Activated CD4-positive, alpha-beta T cell treated with anti-CD3 and anti-CD28 coated beads for 36 hours (primary cell): ENCODE measurements at regions not wholly inside any gene's neighbourhood (a gene's known extent, or its start where the extent isn't known, plus 50 kb on each side); places are given as distances from the start of the nearest gene placed in this dataset.

ENCODE experiments used
- ATAC-seq: fragments of 200-7000 bp; cut with Tn5 transposase; one replicate; pipeline ENCODE4 v1.10.0; 2021; ENCODE audit warnings: mild to moderate bottlenecking, moderate library complexity
- CTCF ChIA-PET: fragments of 350-600 bp; sonication (Branson Sonifier 250); formaldehyde crosslinking; loops from one replicate; lab custom pipeline; 2021; ENCODE audit warnings: antibody characterized with exemption; lab: Charles Lee
- POLR2A ChIA-PET: fragments of 350-600 bp; sonication (Branson Sonifier 250); formaldehyde crosslinking; loops from one replicate; lab custom pipeline; 2021; ENCODE audit warnings: antibody characterized with exemption, inconsistent platforms; lab: Charles Lee
- DNase-seq: peaks from one replicate; pipeline ENCODE4 v3.0.0-alpha.2; 2020
- H3K27ac Mint-ChIP-seq: one replicate; pipeline ENCODE4 v1.8.0; 2021; ENCODE audit warnings: mixed read lengths
- H3K27me3 Mint-ChIP-seq: one replicate; pipeline ENCODE4 v1.8.0; 2021; ENCODE audit warnings: mixed read lengths
- H3K36me3 Mint-ChIP-seq: one replicate; pipeline ENCODE4 v1.8.0; 2021; ENCODE audit warnings: low read depth, mixed read lengths
- H3K4me1 Mint-ChIP-seq: one replicate; pipeline ENCODE4 v1.8.0; 2021; ENCODE audit warnings: mixed read lengths
- H3K4me3 Mint-ChIP-seq: one replicate; pipeline ENCODE4 v1.8.0; 2021; ENCODE audit warnings: mild to moderate bottlenecking, moderate library complexity, mixed read lengths
- H3K9me3 Mint-ChIP-seq: one replicate; pipeline ENCODE4 v1.8.0; 2021; ENCODE audit warnings: low read depth, mixed read lengths
- intact Hi-C, 2 experiments: fragments of 100-400 bp; cut with DNase I in 1 of 2; cut with micrococcal nuclease in 1 of 2; formaldehyde crosslinking; loops; one replicate each; pipeline versions ENCODE4 v1.14.2 to v1.15.1; 2022 to 2024; cut with DNase I, micrococcal nuclease

DNA sequence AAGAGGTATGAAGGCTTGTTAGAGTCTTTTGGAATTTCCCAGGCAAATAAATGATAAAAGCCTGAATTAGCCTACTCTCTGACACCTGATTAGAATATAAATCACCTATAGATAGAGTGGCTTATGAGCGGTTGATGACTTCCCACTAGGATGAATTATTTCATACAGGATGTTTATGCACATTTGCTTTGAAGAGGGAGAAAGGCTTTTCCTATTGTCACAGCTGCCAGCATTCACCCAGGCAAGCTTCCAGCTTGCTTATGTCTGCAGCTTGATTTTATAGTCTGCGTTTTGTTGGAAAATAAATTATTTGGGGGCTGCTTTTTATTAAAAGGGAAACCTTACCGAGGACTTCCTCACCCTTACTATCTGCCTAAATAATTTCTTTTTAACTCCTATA is 51.3 kb upstream of the EIF2S2 start:
- H3K27ac Mint-ChIP-seq = no peak overlapping the region
- H3K4me3 Mint-ChIP-seq = no peak overlapping the region
- H3K4me1 Mint-ChIP-seq = peaks cover 2% of the 10 kb centered on the region
- no peaks in the 10 kb centered on the region for H3K27me3 Mint-ChIP-seq
- ChIA-PET POLR2A (no interaction called here), CTCF (no interaction called here)
- H3K36me3 Mint-ChIP-seq = no peaks in the 10 kb centered on the region
- DNase-seq = no peak
- intact Hi-C loops = no loop called here
- no peaks in the 10 kb centered on the region for H3K9me3 Mint-ChIP-seq
- no peak for ATAC-seq

DNA sequence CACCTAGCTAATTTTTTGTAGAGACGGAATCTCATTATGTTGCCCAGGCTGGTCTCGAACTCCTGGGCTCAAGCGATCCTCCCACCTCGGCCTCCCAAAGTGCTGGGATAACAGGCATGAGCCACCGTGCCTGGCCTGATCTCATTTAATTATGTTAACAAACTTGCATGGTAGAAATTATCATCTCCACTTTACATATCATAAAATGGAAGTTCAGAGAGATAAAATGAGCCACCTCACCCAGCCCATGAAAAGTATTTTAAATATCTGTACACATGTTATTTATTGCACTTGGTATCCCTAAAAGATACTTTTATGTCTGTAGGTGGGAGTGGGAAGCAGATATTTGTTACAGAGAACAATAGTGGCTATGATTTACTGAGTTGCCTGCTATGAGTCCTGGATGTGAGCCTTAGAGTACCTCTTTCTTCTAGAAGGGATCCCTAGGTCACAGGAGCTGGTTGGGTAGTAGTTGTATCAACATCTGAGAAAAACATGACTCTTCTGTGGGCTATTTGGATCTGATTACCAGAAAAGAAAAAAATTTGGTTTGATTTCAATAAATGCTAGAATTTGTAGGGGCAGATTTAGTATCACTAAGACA is 52.4 kb upstream of the EIF2S2 start:
- H3K27ac Mint-ChIP-seq = peak overlapping the region; percentile 22

DNA sequence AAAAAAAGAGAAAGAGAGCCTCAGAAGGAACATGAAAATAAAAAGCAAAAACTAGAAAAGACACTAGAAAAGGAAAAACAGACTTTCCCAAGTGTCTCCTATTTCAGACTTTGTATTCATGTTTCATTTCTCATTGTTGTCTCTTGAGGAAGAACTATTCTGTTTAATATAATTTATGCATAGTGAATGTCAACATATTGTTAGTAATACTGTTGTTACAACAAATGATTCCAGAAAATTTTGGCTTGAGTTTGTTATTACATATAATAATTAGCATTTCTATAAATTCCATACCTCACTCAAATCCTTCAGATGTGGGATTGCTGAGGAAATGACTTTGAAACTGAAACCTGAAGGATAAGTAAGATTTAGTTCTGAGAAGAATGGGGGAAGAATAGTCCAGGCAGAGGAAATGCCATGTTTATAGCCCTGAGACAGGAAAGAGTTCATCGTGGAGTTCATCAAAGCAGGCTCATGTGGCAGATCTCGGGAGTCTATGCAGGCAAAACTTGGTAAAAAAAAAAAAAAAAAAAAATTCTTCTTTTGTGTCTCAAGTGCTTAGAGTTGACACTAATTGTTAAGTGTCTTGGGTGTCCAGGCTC is 53.1 kb upstream of the EIF2S2 start:
- H3K4me3 Mint-ChIP-seq = no peak overlapping the region
- H3K27me3 Mint-ChIP-seq = no peaks in the 10 kb centered on the region
- no peak for DNase-seq
- H3K9me3 Mint-ChIP-seq = no peaks in the 10 kb centered on the region
- intact Hi-C loops = no loop called here
- POLR2A ChIA-PET = no interaction called here
- ATAC-seq = no peak
- no peaks in the 10 kb centered on the region for H3K36me3 Mint-ChIP-seq
- CTCF ChIA-PET = no interaction called here
- no peak overlapping the region for H3K27ac Mint-ChIP-seq
- peaks cover 2% of the 10 kb centered on the region for H3K4me1 Mint-ChIP-seq

More for the DNA sequence above, 52.4 kb upstream of the EIF2S2 start:
- intact Hi-C loops = no loop called here
- Mint-ChIP-seq H3K4me1 (peaks cover 2% of the 10 kb centered on the region), H3K4me3 (no peak overlapping the region), H3K27me3 (no peaks in the 10 kb centered on the region), H3K9me3 (no peaks in the 10 kb centered on the region), H3K36me3 (no peaks in the 10 kb centered on the region)
- no peak for ATAC-seq
- POLR2A ChIA-PET = no interaction called here
- CTCF ChIA-PET = interaction anchor here (0.6 kb wide), 1 partner anchor 373 kb away, joined by 3 read pairs; no protein-coding TSS in a partner anchor
- no peak for DNase-seq

DNA sequence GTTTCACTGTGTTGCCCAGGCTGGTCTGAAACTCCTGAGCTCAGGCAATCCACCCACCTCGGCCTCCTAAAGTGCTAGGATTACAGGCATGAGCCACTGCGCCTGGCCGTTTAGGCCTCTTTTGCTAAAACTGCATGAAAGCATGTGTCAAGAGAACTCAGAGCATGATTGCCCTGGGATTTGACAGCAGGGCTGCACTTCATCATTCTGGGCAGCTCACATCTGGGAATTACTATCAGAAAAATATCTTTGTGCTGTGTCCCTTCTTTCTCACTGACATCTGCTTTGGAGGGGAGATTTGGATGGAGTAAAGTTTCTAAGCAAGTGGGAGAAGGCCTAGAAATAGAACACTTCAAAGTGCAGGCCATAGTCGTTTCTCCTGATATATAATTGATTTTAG is 59.6 kb upstream of the EIF2S2 start:
- Mint-ChIP-seq H3K9me3 (no peaks in the 10 kb centered on the region), H3K4me3 (no peak overlapping the region), H3K27me3 (peaks cover 2% of the 10 kb centered on the region), H3K36me3 (no peaks in the 10 kb centered on the region), H3K4me1 (no peaks in the 10 kb centered on the region), H3K27ac (no peak overlapping the region)
- CTCF ChIA-PET = no interaction called here
- DNase-seq = no peak
- no peak for ATAC-seq
- POLR2A ChIA-PET = no interaction called here
- intact Hi-C loops = no loop called here

DNA sequence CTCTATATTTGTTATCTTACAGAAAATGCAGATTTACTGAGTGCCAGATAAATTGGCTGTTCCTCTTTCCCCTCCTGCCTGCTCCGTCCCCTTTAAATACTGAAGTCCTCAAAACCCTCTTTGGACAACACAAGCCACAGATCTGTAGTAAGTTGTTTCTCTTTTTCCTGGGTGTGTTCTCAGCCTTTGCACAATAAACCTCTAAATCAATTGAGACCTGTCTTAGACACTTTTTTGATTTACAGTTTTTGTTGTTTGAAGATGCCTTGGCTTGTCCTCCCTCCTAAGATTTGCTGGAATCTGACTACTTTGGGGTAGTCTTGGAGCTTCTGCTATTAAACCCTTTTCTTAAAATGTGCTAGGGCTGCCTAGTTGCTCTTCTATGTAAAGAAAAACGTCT is 60.9 kb upstream of the EIF2S2 start:
- H3K4me3 Mint-ChIP-seq = no peak overlapping the region
- no peak for ATAC-seq

DNA sequence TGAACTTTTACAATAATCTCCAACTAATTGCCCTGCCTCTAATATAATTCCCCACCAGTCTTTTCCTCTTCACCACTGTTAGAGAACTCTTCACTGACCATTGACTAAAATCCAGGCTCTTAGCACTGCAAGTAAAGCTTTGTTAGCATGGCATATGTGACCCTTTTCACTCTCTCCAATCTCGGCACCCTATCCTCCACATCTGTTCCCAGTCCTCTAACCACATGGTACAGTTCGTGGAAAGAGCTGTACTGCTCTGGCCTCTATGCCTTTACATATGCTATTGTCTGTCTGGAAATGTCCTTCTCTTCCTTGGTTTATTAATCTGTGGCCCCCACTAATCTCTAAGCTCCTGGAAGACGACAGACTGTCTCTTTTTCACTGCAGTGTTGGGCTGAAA is 63.0 kb upstream of the EIF2S2 start:
- no peak for DNase-seq
- ATAC-seq = no peak
- ChIA-PET POLR2A (no interaction called here), CTCF (interaction anchor here (0.8 to 1.5 kb wide), 3 partner anchors 12 to 18 kb away, joined by 3 to 5 read pairs (median 4); no protein-coding TSS in a partner anchor)
- no peaks in the 10 kb centered on the region for H3K4me1 Mint-ChIP-seq
- peaks cover 2% of the 10 kb centered on the region for H3K27me3 Mint-ChIP-seq
- no peak overlapping the region for H3K4me3 Mint-ChIP-seq
- H3K36me3 Mint-ChIP-seq = no peaks in the 10 kb centered on the region
- no peaks in the 10 kb centered on the region for H3K9me3 Mint-ChIP-seq
- intact Hi-C loops = no loop called here
- H3K27ac Mint-ChIP-seq = no peak overlapping the region

More for the DNA sequence above, 60.9 kb upstream of the EIF2S2 start:
- ChIA-PET POLR2A (no interaction called here), CTCF (no interaction called here)
- no peaks in the 10 kb centered on the region for H3K36me3 Mint-ChIP-seq
- H3K27ac Mint-ChIP-seq = no peak overlapping the region
- peaks cover 2% of the 10 kb centered on the region for H3K27me3 Mint-ChIP-seq
- DNase-seq = no peak
- no peaks in the 10 kb centered on the region for H3K4me1 Mint-ChIP-seq
- no peaks in the 10 kb centered on the region for H3K9me3 Mint-ChIP-seq
- intact Hi-C loops = no loop called here

DNA sequence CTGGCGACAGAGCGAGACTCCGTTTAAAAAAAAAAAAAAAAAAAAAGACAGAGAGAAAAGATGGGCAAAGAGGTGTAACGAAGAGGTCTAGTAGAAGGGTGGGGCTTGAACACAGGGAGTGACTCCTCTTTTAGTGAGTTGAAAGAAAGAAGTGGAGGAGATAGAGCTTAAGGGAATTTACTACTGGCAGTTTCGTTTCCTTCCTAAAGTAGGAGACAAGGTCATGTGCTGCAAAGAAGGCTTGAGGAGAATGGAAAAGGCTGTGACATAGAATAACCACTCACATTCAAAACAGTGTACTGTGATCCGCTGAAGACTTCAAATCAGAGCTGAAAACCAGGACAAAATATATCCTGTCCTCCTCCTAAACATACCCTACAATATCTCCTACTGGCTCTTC is 63.8 kb upstream of the EIF2S2 start:
- no peak overlapping the region for H3K27ac Mint-ChIP-seq
- H3K27me3 Mint-ChIP-seq = no peaks in the 10 kb centered on the region
- H3K4me1 Mint-ChIP-seq = no peaks in the 10 kb centered on the region

DNA sequence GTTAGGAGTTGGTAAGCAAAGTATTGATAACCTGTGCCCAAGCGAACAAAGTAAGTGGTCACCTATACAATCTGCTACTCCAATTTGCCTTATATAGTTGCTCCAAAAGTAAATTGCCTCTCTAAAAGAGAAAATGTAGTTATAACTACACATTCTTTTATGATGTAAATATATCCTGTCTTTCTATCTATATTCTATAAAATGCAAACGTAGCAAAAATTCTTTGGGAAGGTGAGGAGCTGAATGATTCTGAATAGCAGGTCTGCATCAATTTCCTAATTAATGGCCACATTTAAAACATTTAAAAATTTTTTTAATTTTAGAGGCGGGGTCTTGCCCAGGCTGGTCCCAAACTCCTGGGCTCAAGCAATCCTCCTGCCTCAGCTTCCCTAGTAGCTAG is 64.2 kb upstream of the ASIP start:
- ChIA-PET CTCF (interaction anchor here (1.1 kb wide), 2 partner anchors 13 to 41 kb away, joined by 3 read pairs; no protein-coding TSS in a partner anchor), POLR2A (no interaction called here)
- H3K36me3 Mint-ChIP-seq = no peaks in the 10 kb centered on the region
- H3K27me3 Mint-ChIP-seq = no peaks in the 10 kb centered on the region
- intact Hi-C loops = no loop called here
- ATAC-seq (no peak), DNase-seq (no peak)
- no peaks in the 10 kb centered on the region for H3K9me3 Mint-ChIP-seq
- no peak overlapping the region for H3K4me3 Mint-ChIP-seq
- H3K4me1 Mint-ChIP-seq = no peaks in the 10 kb centered on the region
- H3K27ac Mint-ChIP-seq = no peak overlapping the region

More for the DNA sequence above, 63.8 kb upstream of the EIF2S2 start:
- no peak for DNase-seq
- ATAC-seq = no peak
- ChIA-PET CTCF (interaction anchor here (1.5 kb wide), 1 partner anchor 11 kb away, joined by 3 read pairs; no protein-coding TSS in a partner anchor), POLR2A (no interaction called here)
- no peaks in the 10 kb centered on the region for H3K36me3 Mint-ChIP-seq
- no peak overlapping the region for H3K4me3 Mint-ChIP-seq
- no peaks in the 10 kb centered on the region for H3K9me3 Mint-ChIP-seq
- intact Hi-C loops = no loop called here

DNA sequence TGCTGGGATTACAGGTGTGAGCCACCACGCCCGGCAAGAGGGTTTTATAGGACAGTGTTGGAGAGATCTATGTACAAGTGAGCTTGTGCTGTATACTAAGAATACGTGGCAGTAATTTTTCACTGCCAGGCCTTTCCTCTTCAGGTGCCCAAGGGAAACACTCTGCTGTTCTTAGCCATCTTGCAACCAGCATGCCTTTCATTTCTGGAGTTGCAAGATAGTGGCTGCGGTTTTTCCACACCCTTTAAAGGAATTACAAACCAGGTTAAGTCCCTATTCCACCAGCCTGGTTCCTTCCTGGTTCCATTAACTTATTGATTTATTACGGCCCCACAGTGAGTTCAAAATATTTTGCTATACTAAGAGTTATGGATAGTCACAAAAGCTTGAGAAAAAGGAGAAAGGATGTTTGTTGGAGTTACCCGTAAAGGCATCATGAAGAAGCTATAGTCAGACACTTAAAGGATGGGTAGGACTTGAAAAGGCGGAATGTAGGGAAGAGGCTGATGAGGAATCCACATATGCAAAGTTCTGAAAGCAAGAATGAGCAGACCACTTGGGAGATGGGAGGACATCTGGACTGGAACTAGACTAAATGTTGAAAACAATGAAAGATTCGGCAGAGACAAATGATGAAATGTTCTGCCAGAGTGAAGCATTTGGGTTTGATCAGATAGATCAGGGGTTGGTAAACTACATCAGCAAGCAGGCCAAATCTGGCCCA is 61.4 kb upstream of the ASIP start:
- H3K4me3 Mint-ChIP-seq = no peak overlapping the region
- H3K27me3 Mint-ChIP-seq = peaks cover 4% of the 10 kb centered on the region
- no peak overlapping the region for H3K27ac Mint-ChIP-seq
- ChIA-PET POLR2A (no interaction called here), CTCF (no interaction called here)
- H3K4me1 Mint-ChIP-seq = no peaks in the 10 kb centered on the region
- intact Hi-C loops = loop anchor here in 1 of 2 experiments (10.0 kb wide), 1 partner anchor 585 kb away; no protein-coding TSS in a partner anchor
- ATAC-seq (no peak), DNase-seq (no peak)
- no peaks in the 10 kb centered on the region for H3K9me3 Mint-ChIP-seq
- H3K36me3 Mint-ChIP-seq = no peaks in the 10 kb centered on the region

DNA sequence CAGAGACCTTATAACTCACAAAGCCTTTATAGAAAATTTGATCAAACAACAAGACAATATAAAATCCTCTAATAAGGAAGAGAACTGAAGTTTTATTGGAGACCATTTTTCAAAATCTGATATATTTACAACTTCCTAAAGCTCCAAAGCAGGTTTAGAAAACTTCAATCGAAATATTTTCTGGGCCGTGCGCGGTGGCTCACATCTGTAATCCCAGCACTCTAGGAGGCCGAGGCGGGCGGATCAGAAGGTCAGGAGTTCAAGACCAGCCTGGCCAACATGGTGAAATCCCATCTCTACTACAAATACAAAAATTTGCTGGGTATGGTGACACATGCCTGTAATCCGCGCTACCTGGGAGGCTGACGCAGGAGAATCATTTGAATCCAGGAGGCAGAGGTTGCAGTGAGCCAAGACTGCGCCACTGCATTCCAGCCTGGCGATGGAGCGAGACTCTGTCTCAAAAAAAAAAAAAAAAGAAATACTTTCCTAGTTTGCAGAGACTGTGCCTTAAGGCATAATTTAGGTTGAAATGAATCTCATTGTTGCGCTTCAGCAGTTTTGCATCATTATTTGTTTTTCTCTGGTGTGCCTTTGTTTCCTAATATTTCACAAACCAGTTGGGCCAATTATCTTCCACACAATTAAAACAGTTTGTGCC is 60.6 kb upstream of the ASIP start:
- Mint-ChIP-seq H3K36me3 (no peaks in the 10 kb centered on the region), H3K4me1 (no peaks in the 10 kb centered on the region), H3K27me3 (peaks cover 6% of the 10 kb centered on the region), H3K9me3 (no peaks in the 10 kb centered on the region), H3K4me3 (no peak overlapping the region), H3K27ac (no peak overlapping the region)
- no peak for DNase-seq
- intact Hi-C loops = loop anchor here in 1 of 2 experiments (10.0 kb wide), 1 partner anchor 584 kb away; no protein-coding TSS in a partner anchor
- ChIA-PET CTCF (no interaction called here), POLR2A (interaction anchor here (0.6 kb wide), 1 partner anchor 30 kb away, joined by 8 read pairs; no protein-coding TSS in a partner anchor)
- ATAC-seq = no peak

DNA sequence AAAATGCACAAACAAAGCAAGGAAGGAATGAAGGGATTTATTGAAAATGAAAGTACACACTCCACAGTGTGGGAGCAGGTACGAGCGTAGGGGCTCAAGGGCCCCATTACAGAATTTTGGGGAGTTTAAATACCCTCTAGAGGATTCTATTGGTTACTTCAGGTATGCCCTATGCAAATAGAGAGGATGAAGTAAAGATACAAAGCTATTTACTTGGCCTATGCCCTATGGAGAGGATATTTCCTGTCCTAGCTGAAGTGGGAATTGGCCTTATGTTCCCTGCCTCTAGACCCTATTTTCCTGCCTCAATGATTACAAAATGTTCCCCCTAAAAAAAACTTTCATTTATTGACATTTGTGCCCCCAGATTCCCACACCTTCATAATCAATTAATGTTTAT is 59.7 kb upstream of the ASIP start:
- no peaks in the 10 kb centered on the region for H3K9me3 Mint-ChIP-seq
- no peak overlapping the region for H3K4me3 Mint-ChIP-seq
- H3K27ac Mint-ChIP-seq = no peak overlapping the region
- H3K36me3 Mint-ChIP-seq = no peaks in the 10 kb centered on the region
- POLR2A ChIA-PET = no interaction called here
- DNase-seq (no peak), ATAC-seq (no peak)
- peaks cover 6% of the 10 kb centered on the region for H3K27me3 Mint-ChIP-seq
- CTCF ChIA-PET = interaction anchor here (0.6 to 1.2 kb wide), 3 partner anchors 44 to 268 kb away, joined by 3 to 4 read pairs (median 3); no protein-coding TSS in a partner anchor
- intact Hi-C loops = loop anchor here in 1 of 2 experiments (10.0 kb wide), 1 partner anchor 583 kb away; no protein-coding TSS in a partner anchor
- H3K4me1 Mint-ChIP-seq = no peaks in the 10 kb centered on the region
